Thoracic aorta (tissue), 2 donors: ENCODE measurements at regions not wholly inside any gene's neighbourhood (a gene's known extent, or its start where the extent isn't known, plus 50 kb on each side); places are given as distances from the start of the nearest gene placed in this dataset.
A peak's percentile ranks its signal among the peaks of the same experiment; 100 is the strongest.

ENCODE experiments used
- ATAC-seq: fragments of 150-250 bp; one replicate; pipeline ENCODE4 v1.8.0; 2017; ENCODE audit warnings: low read depth; ENCODE audit not compliant: insufficient number of reproducible peaks, low FRiP score
- DNase-seq: peaks from one replicate; pipeline ENCODE4 v3.0.0-alpha.2; 2020; ENCODE audit warnings: low spot score
- H3K27ac ChIP-seq, 2 donors: fragments of 200-600 bp; sonication (generic); 1 replicate in 1 of 2; 2 replicates in 1 of 2; pipeline ENCODE4 v1.5.1; 2016; ENCODE audit warnings: mild to moderate bottlenecking in 2 of 2, moderate library complexity in 2 of 2
- H3K27me3 ChIP-seq: fragments of 200-600 bp; sonication (generic); replicated peaks from 2 replicates; pipeline ENCODE4 v1.6.0; 2016; ENCODE audit warnings: mild to moderate bottlenecking; ENCODE audit not compliant: insufficient read depth
- H3K36me3 ChIP-seq: fragments of 200-600 bp; sonication (generic); one replicate; pipeline ENCODE4 v1.5.1; 2016
- H3K4me1 ChIP-seq, 2 donors: fragments of 200-600 bp; sonication (generic); 1 replicate in 1 of 2; 2 replicates in 1 of 2; pipeline versions ENCODE4 v1.5.1 to v1.6.0; 2016; ENCODE audit warnings: low read depth in 2 of 2, mild to moderate bottlenecking in 1 of 2; ENCODE audit not compliant: control insufficient read depth in 1 of 2
- H3K4me3 ChIP-seq: fragments of 200-600 bp; sonication (generic); 2 replicates; pipeline ENCODE4 v1.5.1; 2016; ENCODE audit warnings: mild to moderate bottlenecking
- H3K9me3 ChIP-seq: fragments of 200-600 bp; sonication (generic); 2 replicates; pipeline ENCODE4 v1.5.1; 2016
- TF ChIP-seq, protein P1 (sequence below): fragments of 200-600 bp; sonication (generic); IDR thresholded peaks from one replicate; pipeline ENCODE4 v1.5.1; 2019; ENCODE audit warnings: antibody characterized with exemption

DNA sequence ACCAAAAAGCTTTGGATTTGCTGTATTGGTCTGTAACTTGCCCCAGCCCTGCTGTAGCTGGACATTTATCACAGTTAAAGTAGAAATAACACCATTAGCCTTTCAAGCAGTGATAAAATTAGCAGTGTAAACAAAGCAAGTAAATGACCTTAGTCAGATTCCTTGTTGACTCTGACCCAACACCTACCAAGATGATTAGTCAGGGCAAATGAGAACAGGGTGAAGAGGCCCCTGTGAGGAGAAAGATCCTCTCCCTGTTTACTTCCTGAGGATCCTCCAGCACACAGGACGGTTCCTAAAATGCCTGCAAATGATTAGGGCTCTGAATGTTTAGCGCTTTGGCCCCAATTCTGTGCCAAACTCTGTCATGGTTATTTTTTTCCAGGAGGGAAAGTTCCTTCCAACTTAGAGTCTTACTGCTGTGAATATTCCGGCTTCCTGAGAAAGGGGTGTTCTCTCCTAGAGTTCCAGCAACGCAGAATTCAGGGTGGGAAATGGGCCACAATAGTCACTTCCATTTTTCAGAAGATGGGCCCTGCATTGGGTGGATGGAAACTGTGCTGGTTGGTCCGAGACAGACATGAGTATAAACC, 259.0 kb upstream of the MYOCD start:
- Histone ChIP-seq H3K4me3 (no peak overlapping the region), H3K27me3 (no peaks in the 10 kb centered on the region), H3K36me3 (no peaks in the 10 kb centered on the region), H3K4me1 (peaks cover 8 to 47% of the 10 kb centered on the region in 2 donors), H3K27ac (peak overlapping the region; percentile 27 to 63), H3K9me3 (no peaks in the 10 kb centered on the region)
- ATAC-seq (no peak), DNase-seq (no peak)
- TF ChIP-seq, protein P1, sequence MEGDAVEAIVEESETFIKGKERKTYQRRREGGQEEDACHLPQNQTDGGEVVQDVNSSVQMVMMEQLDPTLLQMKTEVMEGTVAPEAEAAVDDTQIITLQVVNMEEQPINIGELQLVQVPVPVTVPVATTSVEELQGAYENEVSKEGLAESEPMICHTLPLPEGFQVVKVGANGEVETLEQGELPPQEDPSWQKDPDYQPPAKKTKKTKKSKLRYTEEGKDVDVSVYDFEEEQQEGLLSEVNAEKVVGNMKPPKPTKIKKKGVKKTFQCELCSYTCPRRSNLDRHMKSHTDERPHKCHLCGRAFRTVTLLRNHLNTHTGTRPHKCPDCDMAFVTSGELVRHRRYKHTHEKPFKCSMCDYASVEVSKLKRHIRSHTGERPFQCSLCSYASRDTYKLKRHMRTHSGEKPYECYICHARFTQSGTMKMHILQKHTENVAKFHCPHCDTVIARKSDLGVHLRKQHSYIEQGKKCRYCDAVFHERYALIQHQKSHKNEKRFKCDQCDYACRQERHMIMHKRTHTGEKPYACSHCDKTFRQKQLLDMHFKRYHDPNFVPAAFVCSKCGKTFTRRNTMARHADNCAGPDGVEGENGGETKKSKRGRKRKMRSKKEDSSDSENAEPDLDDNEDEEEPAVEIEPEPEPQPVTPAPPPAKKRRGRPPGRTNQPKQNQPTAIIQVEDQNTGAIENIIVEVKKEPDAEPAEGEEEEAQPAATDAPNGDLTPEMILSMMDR = no peak

DNA sequence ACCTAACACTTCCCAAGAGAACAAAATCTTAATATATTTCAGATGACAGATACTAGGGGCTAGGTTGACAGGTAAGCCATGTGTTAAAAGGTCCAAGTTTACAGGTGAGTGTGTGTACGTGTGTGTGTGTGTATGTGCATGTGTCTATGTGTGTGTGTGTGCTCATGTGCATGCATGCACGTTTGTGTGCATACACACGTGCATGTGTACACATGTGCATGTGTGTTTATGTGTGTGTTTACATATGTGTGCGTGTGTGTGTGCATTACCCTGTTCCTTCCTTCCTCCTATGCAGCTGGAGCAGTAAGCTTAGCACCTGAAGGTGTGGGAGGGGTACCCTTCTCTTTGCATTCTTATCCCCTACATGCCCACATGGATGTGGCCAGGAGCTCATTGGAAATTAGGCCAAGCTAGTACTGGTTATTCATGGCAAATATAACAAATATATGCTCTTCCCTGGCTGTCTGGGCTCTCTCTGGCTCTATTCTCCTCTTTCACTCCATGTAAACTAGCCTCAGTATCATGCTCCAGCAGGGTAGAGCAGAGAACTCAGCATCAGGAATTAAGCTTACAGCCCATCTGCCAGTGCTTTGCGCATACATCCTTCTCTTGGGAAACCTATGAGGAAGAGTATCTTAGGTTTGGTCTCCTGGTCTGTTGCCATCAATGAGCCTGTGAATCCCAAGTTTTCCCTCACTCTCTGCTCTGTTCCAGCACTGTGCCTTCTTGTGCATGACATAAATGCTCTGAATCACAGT, 258.0 kb upstream of the MYOCD start:
- peaks cover 8 to 47% of the 10 kb centered on the region in 2 donors for H3K4me1 ChIP-seq
- H3K27me3 ChIP-seq = no peaks in the 10 kb centered on the region
- H3K4me3 ChIP-seq = no peak overlapping the region
- H3K36me3 ChIP-seq = no peaks in the 10 kb centered on the region
- H3K9me3 ChIP-seq = no peaks in the 10 kb centered on the region
- peak overlapping the region; percentile 58 to 63 for H3K27ac ChIP-seq
- DNase-seq (no peak), ATAC-seq (no peak)
- TF ChIP-seq, protein P1 = no peak

DNA sequence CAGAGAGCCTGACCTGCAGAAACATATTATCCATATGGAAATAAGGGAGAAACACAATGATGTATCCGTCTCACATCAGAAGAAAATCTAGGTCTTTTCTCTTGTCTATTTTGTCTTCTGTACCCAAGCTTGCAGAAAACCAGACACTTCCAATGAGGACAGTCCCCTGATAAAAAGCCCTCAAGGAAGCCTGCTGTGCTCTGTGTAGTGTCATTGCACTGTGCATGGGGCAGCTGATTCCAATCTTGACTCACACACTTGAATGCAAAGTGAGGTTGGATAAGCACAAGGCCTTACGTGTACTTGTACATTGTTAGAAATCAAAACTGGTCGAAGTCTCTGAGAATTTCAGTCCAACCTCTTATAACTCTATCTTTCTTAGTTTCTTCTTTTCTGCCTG, 256.6 kb upstream of the MYOCD start:
- TF ChIP-seq, protein P1 = no peak
- ATAC-seq (no peak), DNase-seq (no peak)
- H3K9me3 ChIP-seq = no peaks in the 10 kb centered on the region
- H3K27me3 ChIP-seq = no peaks in the 10 kb centered on the region
- H3K4me1 ChIP-seq = peaks cover 8 to 33% of the 10 kb centered on the region in 2 donors
- no peaks in the 10 kb centered on the region for H3K36me3 ChIP-seq
- H3K27ac ChIP-seq = no peak overlapping the region
- no peak overlapping the region for H3K4me3 ChIP-seq

DNA sequence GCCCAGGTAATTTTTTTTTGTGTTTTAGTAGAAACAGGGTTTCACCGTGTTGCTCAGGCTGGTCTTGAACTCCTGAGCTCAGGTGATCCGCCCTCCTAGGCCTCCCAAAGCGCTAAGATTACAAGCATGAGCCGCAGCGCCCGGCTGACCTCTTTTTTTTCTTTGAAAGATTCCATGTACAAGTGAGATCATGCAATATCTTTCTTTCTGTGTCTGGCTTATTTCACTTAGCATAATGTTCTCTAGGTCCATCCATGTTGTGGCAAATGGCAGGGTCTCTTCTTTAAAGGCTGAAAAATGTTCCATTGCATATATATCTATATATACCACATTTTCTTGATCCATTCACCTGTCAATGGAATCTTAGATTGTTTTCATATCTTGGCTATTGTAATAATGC, 255.0 kb upstream of the MYOCD start:
- H3K36me3 ChIP-seq = no peaks in the 10 kb centered on the region
- no peaks in the 10 kb centered on the region for H3K27me3 ChIP-seq
- no peak for DNase-seq
- no peaks in the 10 kb centered on the region for H3K9me3 ChIP-seq
- H3K27ac ChIP-seq = no peak overlapping the region
- H3K4me1 ChIP-seq = peaks cover 6 to 23% of the 10 kb centered on the region in 2 donors
- ATAC-seq = no peak
- TF ChIP-seq, protein P1 = no peak
- H3K4me3 ChIP-seq = no peak overlapping the region

DNA sequence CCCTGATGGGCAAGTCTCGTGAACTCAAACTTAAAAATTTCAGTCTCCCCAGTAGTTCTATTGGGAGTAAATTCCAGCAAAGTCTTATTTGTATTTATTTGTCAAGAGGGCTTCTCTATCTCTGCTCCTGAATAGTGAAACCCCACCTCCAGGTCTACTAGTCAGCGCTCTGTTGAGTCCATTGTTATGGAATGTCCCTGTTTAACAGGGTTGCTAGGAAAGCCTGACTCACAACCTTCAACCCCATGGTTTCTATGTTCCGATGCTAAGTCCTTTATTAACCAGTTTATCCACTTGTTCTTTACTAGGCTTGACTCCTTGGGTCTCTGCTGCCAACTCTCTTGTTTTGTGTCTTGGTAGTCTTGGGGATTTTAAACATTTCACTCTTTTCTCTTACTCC, 250.7 kb upstream of the MYOCD start:
- TF ChIP-seq, protein P1 = no peak
- ATAC-seq = peak; percentile 88
- peaks cover 0 to 7% of the 10 kb centered on the region in 2 donors for H3K4me1 ChIP-seq
- no peaks in the 10 kb centered on the region for H3K9me3 ChIP-seq
- DNase-seq = no peak
- no peaks in the 10 kb centered on the region for H3K27me3 ChIP-seq
- peak overlapping the region; percentile 40 to 66 for H3K27ac ChIP-seq
- no peaks in the 10 kb centered on the region for H3K36me3 ChIP-seq
- no peak overlapping the region for H3K4me3 ChIP-seq
